Caco-2 (cell line): ENCODE measurements at regions not wholly inside any gene's neighbourhood (a gene's known extent, or its start where the extent isn't known, plus 50 kb on each side); places are given as distances from the start of the nearest gene placed in this dataset.

Experiments
- BruUV-seq: library from RNA; stranded (reverse); fragments of 400-500 nt; replicated peaks from 2 replicates; lab custom pipeline; 2021; lab: Mats Ljungman, UMichigan
- CTCF ChIA-PET: fragments of 300-600 bp; sonication (Branson Sonifier 250); formaldehyde crosslinking; loops from one replicate; lab custom pipeline; 2022; ENCODE audit warnings: antibody characterized with exemption; lab: Charles Lee
- POLR2A ChIA-PET: fragments of 300-600 bp; sonication (Branson Sonifier 250); formaldehyde crosslinking; loops from one replicate; lab custom pipeline; 2022; ENCODE audit warnings: antibody characterized with exemption; lab: Charles Lee
- DNase-seq, 2 experiments: peaks; one replicate each; pipeline versions ENCODE4 v3.0.0 to v3.0.0-alpha.2; 2020 to 2022
- H3K27me3 ChIP-seq: replicated peaks from 2 replicates; pipeline ENCODE4 v1.6.0; 2011; ENCODE audit warnings: low read length; ENCODE audit not compliant: control insufficient read depth, insufficient read depth
- H3K36me3 ChIP-seq: 2 replicates; pipeline ENCODE4 v1.5.1; 2011; ENCODE audit warnings: low read length; ENCODE audit not compliant: control insufficient read depth, insufficient read depth
- H3K4me1 ChIP-seq: fragments of 250-450 bp; sonication (Bioruptor Pico); 2 replicates; pipeline ENCODE4 v1.5.1; 2020; ENCODE audit warnings: mild to moderate bottlenecking
- H3K4me3 ChIP-seq: 2 replicates; pipeline ENCODE4 v1.5.1; 2011; ENCODE audit warnings: low read depth, mild to moderate bottlenecking, control low read depth, low read length
- H3K9me3 ChIP-seq: fragments of 250-450 bp; sonication (Bioruptor Pico); 2 replicates; pipeline ENCODE4 v1.5.1; 2020; ENCODE audit warnings: mild to moderate bottlenecking, moderate library complexity
- H3K27ac Mint-ChIP-seq: one replicate; pipeline ENCODE4 v1.8.0; 2022; ENCODE audit warnings: mixed read lengths; ENCODE audit not compliant: unreplicated experiment
- H3K27me3 Mint-ChIP-seq: one replicate; pipeline ENCODE4 v1.8.0; 2022; ENCODE audit warnings: mixed read lengths; ENCODE audit not compliant: insufficient read depth, unreplicated experiment
- H3K36me3 Mint-ChIP-seq: one replicate; pipeline ENCODE4 v1.8.0; 2022; ENCODE audit warnings: mild to moderate bottlenecking, mixed read lengths; ENCODE audit not compliant: insufficient read depth, unreplicated experiment
- H3K4me1 Mint-ChIP-seq: one replicate; pipeline ENCODE4 v1.8.0; 2022; ENCODE audit warnings: low read depth, mixed read lengths; ENCODE audit not compliant: unreplicated experiment
- H3K4me3 Mint-ChIP-seq: one replicate; pipeline ENCODE4 v1.8.0; 2022; ENCODE audit warnings: mild to moderate bottlenecking, moderate library complexity, mixed read lengths; ENCODE audit not compliant: unreplicated experiment
- H3K9me3 Mint-ChIP-seq: one replicate; pipeline ENCODE4 v1.8.0; 2022; ENCODE audit warnings: mixed read lengths; ENCODE audit not compliant: unreplicated experiment
- intact Hi-C: fragments of 100-400 bp; cut with micrococcal nuclease; formaldehyde crosslinking; loops from one replicate; pipeline ENCODE4 v1.10.0; 2022; ENCODE audit not compliant: unreplicated experiment
- TF ChIP-seq, protein P1 (sequence below), 2 experiments: fragments of 200-600 bp in 1 of 2; IDR thresholded peaks; 1 replicate in 1 of 2; 2 replicates in 1 of 2; pipeline versions ENCODE4 v1.5.1 to v1.8.0; 2011 to 2022; ENCODE audit warnings: antibody characterized with exemption in 1 of 2, control low read depth in 1 of 2, inconsistent platforms in 1 of 2, low read depth in 1 of 2, low read length in 1 of 2, mild to moderate bottlenecking in 1 of 2, moderate library complexity in 1 of 2; ENCODE audit not compliant: insufficient read depth in 1 of 2, severe bottlenecking in 1 of 2, unreplicated experiment in 1 of 2

DNA sequence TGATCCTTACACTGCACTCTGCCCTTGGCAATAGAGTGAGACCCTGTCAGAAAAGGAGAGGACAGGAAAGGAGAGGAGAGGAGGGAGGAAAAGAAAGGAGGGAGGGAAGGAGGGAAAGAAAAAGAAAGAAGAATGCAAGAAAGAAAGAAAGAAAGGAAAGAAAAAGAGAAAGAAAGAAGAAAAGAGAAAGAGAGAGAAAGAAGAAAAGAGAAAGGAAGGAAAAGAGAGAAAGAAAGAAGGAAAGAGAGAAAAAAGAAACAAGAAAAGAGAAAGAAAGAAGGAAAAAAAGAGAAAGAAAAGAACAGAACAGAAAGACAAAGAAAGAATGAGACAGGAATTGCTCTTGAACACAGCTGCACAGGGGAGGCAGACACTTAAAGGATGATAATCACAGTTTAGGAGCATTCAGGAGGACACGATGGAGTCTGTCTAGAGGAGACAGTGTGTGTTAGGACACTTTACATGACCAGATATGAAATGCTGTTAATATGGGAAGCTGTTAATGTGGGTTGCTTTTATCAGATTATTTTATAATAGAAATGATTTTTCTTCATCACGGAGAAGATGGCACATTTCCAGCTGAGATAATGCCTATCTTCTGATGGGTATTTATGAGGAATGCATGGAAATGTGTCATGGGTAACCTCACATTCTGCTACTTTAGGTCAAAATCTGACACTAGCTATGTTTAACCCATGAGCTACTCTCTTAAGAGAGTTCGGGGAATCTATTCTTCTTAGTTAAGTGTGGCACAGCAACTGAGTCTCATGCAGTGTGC is 160.5 kb downstream of the BAMBI start:
- CTCF ChIA-PET: interaction anchor here (0.6 kb wide), 1 partner anchor 1258 kb away, joined by 5 read pairs; no protein-coding TSS in a partner anchor
- no TSS peak for BruUV-seq
- intact Hi-C loops: loop anchor here (2.0 to 5.0 kb wide), 2 partner anchors 17 to 116 kb away; no protein-coding TSS in a partner anchor
- Mint-ChIP-seq H3K9me3 (no peaks in the 10 kb centered on the region), H3K27me3 (no peaks in the 10 kb centered on the region), H3K36me3 (no peaks in the 10 kb centered on the region), H3K4me3 (no peak overlapping the region), H3K27ac (no peak overlapping the region), H3K4me1 (peaks cover 24% of the 10 kb centered on the region)
- POLR2A ChIA-PET: no interaction called here
- Histone ChIP-seq H3K9me3 (no peaks in the 10 kb centered on the region), H3K4me3 (no peak overlapping the region), H3K27me3 (no peaks in the 10 kb centered on the region), H3K4me1 (peaks cover 26% of the 10 kb centered on the region), H3K36me3 (no peaks in the 10 kb centered on the region)
- DNase-seq: no peak
- TF ChIP-seq, protein P1, sequence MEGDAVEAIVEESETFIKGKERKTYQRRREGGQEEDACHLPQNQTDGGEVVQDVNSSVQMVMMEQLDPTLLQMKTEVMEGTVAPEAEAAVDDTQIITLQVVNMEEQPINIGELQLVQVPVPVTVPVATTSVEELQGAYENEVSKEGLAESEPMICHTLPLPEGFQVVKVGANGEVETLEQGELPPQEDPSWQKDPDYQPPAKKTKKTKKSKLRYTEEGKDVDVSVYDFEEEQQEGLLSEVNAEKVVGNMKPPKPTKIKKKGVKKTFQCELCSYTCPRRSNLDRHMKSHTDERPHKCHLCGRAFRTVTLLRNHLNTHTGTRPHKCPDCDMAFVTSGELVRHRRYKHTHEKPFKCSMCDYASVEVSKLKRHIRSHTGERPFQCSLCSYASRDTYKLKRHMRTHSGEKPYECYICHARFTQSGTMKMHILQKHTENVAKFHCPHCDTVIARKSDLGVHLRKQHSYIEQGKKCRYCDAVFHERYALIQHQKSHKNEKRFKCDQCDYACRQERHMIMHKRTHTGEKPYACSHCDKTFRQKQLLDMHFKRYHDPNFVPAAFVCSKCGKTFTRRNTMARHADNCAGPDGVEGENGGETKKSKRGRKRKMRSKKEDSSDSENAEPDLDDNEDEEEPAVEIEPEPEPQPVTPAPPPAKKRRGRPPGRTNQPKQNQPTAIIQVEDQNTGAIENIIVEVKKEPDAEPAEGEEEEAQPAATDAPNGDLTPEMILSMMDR (IDR thresholded peaks at IDR 0.05; ENCODE audit: insufficient read depth in 1 of 2, low read depth in 1 of 2, low read length in 1 of 2, severe bottlenecking in 1 of 2, unreplicated experiment in 1 of 2): no peak

DNA sequence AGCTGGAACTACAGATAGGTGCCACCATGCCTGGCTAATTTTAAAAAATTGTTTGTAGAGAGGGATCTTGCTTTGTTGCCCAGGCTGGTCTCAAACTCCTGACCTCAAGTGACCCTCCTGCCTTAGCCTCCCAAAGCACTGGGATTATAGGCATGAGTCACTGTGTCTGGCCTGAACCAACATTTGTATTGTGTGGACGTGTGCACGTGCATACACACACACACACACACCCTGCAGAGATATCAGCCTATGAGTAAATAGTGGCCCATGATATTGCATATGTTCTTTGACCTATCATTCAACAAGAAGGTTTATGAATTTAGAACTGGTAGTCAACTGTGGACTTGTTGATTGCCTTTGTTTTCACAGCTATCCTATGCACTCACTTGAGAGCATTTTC is 161.6 kb downstream of the BAMBI start:
- Histone ChIP-seq H3K9me3 (peaks cover 6% of the 10 kb centered on the region), H3K4me3 (no peak overlapping the region), H3K4me1 (peaks cover 26% of the 10 kb centered on the region), H3K36me3 (no peaks in the 10 kb centered on the region), H3K27me3 (no peaks in the 10 kb centered on the region)
- no peak overlapping the region for H3K27ac Mint-ChIP-seq
- TF ChIP-seq, protein P1 (IDR thresholded peaks at IDR 0.05; ENCODE audit: insufficient read depth in 1 of 2, low read depth in 1 of 2, low read length in 1 of 2, severe bottlenecking in 1 of 2, unreplicated experiment in 1 of 2): no peak
- H3K27me3 Mint-ChIP-seq: no peaks in the 10 kb centered on the region
- intact Hi-C loops: loop anchor here (2.0 to 5.0 kb wide), 2 partner anchors 18 to 117 kb away; no protein-coding TSS in a partner anchor
- CTCF ChIA-PET: no interaction called here
- DNase-seq: peak; percentile 46 to 72
- no TSS peak for BruUV-seq
- H3K4me1 Mint-ChIP-seq: peaks cover 24% of the 10 kb centered on the region
- no peaks in the 10 kb centered on the region for H3K36me3 Mint-ChIP-seq
- POLR2A ChIA-PET: no interaction called here
- no peak overlapping the region for H3K4me3 Mint-ChIP-seq
- H3K9me3 Mint-ChIP-seq: no peaks in the 10 kb centered on the region

DNA sequence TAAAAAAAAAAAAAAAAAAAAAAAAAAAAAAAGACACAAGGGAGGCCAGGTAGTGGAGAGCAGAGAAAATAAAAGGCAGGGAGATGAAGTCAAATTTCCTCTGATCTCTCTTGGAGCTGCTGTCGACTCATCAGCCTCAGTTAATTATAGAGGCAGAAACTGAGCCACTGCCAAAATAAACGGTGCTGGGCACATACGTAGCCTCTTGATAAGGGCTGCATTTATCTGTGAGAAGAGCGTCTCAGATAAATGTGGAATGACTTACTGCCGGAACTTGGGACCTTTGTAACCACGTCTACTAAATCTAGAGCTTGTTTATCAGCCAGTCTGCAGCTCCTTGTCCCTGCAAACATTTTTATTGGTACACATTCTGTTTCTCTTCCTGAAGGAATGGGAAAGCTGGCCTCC is 162.3 kb downstream of the BAMBI start:
- ChIA-PET CTCF (interaction anchor here (0.6 to 0.7 kb wide), 2 partner anchors 63 to 76 kb away, joined by 3 read pairs; no protein-coding TSS in a partner anchor), POLR2A (no interaction called here)
- peaks cover 11% of the 10 kb centered on the region for H3K9me3 ChIP-seq
- intact Hi-C loops: loop anchor here (2.0 to 5.0 kb wide), 2 partner anchors 19 to 117 kb away; no protein-coding TSS in a partner anchor
- TF ChIP-seq, protein P1 (IDR thresholded peaks at IDR 0.05; ENCODE audit: insufficient read depth in 1 of 2, low read depth in 1 of 2, low read length in 1 of 2, severe bottlenecking in 1 of 2, unreplicated experiment in 1 of 2): no peak
- Mint-ChIP-seq H3K36me3 (no peaks in the 10 kb centered on the region), H3K27ac (no peak overlapping the region), H3K4me1 (peaks cover 24% of the 10 kb centered on the region), H3K9me3 (no peaks in the 10 kb centered on the region), H3K27me3 (no peaks in the 10 kb centered on the region), H3K4me3 (no peak overlapping the region)
- BruUV-seq: no TSS peak
- peak in 1 of 2 experiments; percentile 48 for DNase-seq
- H3K36me3 ChIP-seq: no peaks in the 10 kb centered on the region
- H3K27me3 ChIP-seq: no peaks in the 10 kb centered on the region
- H3K4me1 ChIP-seq: peaks cover 26% of the 10 kb centered on the region
- H3K4me3 ChIP-seq: no peak overlapping the region
